Inflammatory macrophage treated with lipopolysaccharide for 4 hours (primary cell): ENCODE measurements at regions not wholly inside any gene's neighbourhood (a gene's known extent, or its start where the extent isn't known, plus 50 kb on each side); places are given as distances from the start of the nearest gene placed in this dataset.

Source experiments
- DNase-seq: peaks from one replicate; pipeline ENCODE4 v3.0.0-alpha.2; 2020

DNA sequence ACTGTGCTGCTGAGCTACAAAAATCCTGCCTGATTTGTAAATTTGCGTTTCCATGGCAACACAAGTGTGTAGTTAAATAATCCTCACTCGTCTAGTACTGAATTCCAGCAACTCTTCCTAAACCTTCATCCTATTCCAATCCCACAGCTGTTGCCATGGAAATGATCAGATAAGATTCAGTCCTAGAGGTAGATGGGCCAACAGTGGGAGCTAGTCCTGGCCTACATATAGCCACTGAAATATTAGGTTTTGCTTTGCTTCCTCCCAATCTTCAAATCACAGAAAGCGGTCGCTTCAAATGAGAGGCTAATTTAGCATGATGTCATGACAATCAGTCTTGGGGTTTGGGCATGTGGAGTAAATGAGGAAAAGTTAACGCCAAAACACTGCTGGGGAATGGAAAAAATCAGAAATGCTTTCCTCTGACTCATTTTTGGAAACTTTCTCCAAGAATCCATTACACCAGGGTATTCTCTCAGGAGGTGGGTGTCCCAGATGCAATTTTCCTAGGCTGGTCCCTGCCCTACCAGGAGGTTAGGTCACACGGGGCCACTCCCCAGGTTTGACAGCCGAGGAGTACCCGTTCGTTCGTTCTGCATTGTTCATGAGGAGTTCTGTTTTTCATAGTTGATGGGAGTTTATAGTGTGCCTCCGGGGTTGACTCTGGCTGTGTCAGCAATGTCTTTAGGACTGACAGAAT is 159.2 kb upstream of the SLCO3A1 start:
- DNase-seq: no peak

DNA sequence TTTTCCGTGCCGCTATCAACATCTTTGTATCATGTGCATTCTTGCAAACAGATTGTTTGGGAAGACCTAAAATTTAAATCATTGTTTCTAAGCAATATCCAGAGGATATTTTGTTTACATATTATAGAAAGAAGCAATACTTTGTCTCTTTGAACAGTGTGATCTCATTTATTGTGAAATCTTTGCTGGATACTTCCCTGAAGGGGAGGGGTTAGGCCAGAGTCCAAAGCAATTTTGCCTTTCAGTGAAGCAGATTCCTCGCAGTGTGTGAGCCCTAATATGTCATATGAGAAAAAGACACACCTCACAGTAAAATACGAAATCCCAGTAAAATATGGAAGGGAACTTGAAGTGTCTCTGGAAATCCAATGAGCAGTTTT is 158.7 kb upstream of the SLCO3A1 start:
- peak; percentile 66 for DNase-seq

DNA sequence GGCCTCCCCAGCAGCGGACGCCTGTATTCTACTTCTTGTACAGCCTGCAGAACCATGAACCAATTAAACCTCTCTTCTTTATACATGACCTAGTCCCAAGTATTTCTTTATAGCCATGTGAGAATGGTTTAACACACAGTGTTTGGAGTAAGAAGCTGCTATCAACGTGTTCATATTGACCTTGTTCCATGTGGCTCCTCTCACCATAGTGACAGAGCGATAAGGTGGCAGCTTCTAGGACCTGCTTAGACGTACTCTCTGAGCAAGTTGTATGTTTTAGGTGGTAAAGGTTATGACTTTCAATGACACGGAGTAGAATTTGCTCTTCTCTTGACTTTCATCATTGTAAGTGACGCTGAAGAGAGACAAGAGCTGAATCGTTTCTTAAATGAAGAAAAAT is 157.7 kb upstream of the SLCO3A1 start:
- no peak for DNase-seq

DNA sequence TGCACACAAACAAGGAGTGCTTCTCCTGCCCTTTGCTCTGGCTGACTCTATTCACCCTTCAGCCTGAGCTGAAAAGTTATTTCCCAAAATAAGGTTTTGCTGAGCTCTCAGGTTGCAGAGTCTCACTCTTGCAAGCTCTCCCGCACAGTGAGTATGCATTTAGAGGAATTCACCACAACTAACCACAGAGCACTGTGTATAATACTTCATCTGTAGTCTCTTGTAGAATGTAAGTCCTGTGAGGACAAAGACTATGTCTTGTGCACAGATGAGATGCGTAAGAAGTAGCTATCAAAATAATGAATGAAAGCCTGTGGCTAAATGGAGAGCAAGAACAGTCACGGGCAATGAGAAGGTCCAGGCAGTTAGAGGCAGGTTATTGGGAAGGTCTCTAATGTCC is 156.5 kb upstream of the SLCO3A1 start:
- DNase-seq: no peak

DNA sequence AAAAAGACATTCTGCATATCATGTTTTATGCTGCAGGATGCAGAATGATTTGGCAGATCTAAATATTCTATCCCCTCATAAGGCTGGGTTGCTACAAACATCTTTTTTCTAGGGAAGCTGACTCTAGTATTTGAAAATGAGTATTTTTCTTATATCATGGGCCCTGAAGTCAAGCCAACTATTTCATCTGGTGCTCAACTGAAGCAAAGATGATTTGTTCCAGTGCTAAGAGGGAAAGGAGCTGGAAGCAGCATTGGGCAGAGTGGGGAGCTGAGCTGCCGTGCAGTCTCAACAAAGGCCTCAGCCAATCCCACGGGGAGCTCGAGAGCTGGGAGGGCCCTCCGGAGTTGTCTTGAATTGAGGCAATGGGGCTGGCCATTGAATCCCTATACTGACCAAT is 155.3 kb upstream of the SLCO3A1 start:
- DNase-seq: no peak

DNA sequence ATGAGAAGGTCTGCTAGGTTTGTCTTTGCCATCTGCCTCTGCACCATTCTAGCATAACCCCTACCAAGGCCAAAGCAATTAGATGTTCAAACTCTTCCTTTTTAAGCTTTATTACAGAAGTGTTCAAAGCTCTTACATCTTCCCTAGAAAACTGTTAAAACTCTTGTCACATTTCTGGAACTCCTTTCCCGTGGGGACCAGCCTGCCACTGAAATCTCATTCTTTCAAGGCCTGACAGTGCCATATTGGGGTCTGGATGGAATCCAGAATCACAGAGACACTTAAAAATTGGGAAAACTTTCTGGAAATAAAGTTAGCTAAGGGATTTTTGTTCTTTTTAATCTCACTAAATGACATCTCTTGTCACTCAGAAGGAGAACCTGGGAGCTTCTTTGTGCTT is 153.8 kb upstream of the SLCO3A1 start:
- no peak for DNase-seq

DNA sequence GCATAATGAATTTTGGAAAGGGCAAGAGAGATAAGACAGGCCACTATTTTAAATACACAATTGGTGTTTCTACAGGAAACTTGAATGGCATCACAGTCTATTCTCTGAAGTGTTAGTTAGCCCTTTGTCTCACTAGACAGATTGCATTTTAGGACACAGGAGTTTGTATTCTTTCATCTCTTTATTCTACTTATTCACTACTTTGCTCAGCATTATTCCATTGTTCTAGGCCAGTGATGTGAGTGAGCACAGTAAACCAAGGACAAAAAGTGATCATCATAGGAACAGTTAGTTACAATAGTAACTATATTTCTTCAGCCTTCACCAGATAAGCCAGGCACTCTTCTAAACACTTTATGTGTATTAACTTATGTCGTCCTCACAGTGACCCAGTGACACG is 150.2 kb upstream of the SLCO3A1 start:
- DNase-seq: no peak

DNA sequence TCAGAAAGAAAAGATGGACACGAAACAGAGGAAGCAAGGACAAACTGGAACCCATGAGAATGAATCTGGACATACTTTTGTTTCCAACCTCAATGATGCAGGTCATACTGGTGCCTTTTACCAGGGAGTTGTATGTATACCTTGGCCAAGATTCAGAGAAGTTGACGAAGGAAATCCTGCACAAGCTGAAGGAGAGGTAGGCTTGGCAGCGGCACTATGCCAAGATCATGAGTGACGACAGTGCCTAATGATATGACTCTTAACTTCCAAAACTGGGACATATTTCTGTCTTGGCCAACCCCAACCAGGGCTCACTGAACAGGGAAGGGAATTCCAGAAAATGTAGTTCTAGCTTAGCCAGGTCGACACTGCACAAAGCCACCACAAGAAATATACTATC is 149.2 kb upstream of the SLCO3A1 start:
- no peak for DNase-seq

DNA sequence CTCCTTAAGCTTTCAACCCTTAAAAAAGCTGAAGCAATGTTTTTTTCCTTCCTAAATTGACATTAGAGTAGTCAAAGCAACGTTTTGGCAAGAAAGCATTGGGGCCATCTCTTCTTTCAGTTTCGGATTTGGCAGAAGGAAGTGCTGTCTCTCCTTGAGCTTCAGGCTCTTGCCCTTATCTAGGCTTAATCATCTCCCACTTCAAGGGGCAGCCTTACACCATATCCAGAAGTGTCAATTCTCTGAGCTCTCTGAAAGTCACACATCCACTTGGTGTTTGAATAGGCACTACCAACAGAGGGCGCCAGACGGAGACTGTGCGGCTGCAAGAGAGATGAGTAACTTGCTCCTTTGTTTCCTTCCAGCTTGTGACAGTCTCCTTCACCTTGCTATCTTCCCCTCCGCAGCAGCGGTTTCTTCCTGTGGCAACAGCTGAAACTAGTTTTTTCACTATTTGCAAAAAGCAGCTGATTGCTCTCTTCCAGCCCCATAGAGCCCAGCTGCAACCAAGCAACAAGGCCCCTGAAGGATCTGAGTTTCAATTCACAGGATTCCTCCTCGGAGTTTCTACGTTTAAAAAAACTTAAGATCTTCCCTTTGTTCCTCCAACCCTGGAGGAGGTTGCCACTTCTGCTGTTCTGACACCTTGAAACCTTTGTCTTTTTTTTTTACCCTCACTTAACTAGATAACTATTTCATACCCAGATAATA is 147.0 kb upstream of the SLCO3A1 start:
- DNase-seq: peak; percentile 93

DNA sequence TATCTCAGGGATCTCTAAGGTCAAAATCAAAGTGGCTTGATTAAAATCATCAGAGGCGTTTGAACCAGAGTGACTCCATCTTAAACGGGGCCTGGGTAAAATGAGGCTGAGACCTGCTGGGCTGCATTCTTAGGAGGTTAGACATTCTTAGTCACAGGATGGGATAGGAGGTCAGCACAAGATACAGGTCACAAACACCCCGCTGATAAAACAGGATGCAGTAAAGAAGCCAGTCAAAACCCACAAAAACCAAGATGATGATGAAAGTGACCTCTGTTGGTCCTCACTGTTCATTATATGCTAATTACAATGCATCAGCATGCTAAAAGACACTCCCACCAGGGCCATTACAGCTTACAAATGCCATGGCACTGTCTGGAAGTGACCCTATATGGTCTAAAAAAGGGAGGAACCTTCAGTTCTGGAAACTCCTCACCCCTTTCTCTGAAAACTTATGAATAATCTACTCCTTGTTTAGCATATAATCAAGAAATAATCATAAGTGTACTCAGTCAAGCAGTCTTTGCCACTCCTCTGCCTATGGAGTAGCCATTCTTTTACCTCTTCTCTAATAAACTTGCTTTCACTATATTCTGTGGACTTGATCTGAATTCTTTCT is 143.3 kb upstream of the SLCO3A1 start:
- no peak for DNase-seq

DNA sequence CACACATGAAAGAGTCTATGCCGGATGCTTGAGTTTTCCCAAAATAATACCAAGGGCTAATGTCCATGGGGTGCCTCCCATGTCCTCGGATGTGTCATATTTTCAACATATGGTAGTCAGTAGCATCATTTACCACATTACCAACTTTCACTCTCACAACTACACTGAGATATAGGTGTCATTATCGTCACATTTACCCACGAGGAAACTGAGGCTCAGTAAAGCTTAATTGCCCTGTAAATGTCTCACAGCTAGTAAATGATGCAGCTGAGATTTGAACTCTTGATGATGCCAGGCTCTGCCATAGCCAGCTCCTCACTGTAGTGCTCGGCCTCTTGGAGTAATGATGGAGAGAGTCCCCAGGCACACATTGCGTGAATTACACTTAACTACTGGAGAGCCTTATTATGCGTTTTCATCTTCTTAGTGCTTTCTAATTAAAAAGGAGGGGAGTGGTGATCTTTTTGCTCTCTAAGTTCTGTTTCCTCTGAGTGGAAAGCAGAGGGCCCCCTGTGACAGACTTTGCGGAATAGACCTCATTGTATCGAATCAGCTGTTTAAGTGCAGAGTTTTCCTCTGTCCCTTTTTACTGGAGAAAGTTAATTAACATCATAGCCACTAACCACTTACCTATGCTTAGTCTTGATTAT is 142.0 kb upstream of the SLCO3A1 start:
- DNase-seq: no peak

DNA sequence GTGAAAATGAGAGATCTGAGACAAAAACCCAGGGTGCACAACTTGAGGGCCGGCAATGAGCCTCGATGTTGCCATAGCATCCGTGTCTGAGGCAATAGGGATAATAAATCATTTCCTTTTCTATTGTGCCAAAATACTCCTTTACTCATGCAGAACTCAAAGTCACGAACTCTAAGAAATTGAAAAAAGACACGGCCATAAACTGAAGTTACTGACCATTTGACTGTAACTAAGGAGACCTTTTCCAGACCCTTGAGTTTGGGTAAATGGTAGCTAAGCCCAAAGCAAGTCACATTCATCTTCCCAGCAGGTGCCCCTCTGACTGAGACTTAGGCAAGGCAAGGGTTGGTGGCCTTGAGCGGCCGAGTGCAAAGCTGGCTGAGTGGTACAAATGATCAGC is 141.2 kb upstream of the SLCO3A1 start:
- no peak for DNase-seq

DNA sequence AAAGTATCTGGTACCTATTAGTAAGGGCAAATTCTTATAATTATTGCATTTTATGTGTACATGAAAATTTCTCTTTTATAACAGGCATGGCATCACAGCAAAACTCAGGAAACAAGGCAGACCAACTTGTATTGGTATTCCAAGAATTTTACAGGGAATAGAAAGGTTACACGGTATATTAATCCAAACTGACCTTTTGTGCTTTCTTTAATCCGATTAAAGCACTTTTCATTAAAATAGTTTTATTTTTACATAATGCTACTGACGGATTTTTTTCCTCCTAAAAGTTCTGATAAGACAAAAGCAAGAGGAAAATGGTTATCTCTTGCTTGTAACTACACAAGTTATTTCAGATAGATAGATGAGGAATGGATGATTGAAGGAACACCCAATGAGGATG is 137.0 kb upstream of the SLCO3A1 start:
- no peak for DNase-seq

DNA sequence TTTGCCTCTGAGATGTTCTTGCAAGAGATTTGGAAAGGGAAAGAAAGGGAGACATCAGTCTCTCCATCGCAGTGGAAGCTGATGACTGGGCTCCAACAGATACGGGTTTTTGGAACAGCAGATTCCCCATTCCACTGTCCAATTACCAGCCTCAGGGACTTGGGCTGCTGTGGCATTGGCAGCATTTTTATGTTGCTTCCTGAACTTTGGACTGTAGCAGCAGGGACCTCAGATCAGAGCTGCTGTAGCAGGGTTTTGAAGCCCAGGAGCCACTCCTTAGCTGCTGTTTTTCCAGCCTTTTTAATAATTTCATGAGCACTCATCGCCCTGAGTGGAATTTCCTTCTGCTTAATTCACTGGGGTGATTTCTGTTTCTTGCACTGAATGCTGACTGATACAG is 135.7 kb upstream of the SLCO3A1 start:
- no peak for DNase-seq

DNA sequence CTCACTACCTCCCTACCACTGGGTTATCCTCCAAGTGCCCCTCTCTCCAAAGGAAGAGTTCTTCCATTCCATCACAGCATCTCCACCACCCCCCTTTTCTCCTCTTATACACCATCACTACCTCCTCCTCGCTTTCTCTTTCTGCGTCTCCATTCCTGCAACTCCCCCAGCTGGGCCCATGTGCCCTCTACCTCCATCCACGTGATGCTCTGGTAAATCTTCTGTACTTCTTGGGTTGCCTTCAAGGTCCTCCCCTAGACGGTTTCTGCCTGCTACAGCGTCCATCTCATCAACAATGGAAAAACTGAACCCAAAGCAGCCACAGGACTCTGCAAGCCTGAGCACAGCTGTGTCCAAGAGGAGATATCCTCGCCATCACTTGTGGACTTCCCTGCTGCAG is 129.5 kb upstream of the SLCO3A1 start:
- no peak for DNase-seq

DNA sequence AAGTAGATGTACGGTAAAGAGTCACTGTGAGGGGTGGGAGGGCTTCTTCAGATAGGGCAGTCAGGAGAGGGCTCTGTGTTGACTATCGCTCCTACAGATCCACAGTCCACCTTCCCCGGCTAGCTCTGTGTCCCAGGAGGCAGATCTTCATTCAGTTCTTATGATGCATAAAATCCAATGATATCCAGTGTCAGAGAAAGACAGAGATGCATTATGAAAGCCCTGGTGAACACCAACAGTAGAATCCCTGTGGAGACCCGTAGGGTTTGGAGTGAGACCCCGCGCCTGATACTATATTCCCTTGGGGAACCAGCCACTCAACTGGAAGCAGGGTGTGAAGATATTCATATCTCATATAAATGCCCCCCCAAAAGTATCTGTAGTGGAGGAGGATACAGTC is 119.8 kb upstream of the SLCO3A1 start:
- DNase-seq: no peak

DNA sequence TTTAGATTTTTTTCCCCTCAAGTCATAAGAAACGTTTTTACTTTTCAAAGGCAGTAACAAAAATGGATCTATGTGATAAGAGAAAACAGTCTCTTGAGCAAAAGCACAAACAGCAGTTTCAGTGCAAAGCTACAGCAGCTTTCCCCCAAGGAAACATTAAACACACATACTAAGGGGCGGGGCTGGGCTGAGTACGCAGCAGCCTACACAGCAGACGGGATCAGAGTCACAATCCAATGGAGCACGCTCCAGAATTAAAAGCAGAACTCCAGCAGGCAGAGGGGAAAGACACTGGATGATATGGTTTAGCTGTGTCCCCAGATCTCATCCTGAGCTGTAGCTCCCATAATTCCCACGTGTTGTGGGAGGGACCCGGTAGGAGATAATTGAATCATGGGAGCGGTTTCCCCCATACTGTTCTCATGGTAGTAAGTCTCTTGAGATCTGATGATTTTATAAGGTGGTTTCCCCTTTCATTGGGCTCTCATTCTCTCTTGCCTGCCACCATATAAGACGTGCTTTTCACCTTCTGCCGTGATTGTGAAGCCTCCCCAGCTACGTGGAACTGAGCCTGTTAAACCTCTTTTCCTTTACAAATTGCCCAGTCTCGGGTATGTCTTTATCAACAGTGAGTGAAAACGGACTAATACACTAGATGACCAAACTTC is 116.2 kb upstream of the SLCO3A1 start:
- no peak for DNase-seq

DNA sequence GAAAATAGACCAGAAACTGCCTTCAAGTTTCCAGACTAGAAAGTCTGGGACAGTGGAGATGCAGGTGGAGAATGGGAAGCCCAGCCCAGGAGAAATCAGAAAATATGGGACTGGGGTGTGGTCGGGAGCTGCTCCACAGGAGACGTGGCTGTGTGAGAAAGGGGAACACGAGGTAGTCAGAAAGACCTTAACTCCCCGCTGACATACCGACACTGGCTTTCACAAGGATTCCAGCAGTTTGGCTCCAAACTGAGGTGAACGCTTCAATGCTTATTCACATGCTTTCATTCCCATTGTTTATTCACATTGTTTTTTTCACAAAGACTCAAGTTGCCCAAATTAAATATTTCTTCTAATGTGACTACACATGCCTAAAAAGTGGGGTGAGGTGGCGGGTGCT is 111.5 kb upstream of the SLCO3A1 start:
- no peak for DNase-seq

DNA sequence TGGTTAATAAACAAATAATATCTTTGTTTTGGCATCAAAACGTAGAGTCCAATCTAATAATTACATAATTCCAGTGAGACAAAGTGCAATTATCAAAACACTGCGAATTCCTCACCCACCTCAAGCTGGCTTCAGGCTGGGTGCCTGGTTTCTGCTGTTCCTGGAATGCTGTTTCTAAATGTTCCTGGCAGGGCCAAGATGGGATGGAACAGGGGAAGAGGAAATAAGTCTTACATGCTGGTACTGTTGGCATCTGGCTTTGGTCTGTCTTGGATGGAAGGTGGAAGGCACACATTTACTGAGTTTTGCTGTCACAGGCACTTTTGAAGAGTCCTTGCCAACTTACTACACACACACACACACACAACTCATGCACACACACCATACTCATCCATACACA is 101.9 kb upstream of the SLCO3A1 start:
- no peak for DNase-seq

DNA sequence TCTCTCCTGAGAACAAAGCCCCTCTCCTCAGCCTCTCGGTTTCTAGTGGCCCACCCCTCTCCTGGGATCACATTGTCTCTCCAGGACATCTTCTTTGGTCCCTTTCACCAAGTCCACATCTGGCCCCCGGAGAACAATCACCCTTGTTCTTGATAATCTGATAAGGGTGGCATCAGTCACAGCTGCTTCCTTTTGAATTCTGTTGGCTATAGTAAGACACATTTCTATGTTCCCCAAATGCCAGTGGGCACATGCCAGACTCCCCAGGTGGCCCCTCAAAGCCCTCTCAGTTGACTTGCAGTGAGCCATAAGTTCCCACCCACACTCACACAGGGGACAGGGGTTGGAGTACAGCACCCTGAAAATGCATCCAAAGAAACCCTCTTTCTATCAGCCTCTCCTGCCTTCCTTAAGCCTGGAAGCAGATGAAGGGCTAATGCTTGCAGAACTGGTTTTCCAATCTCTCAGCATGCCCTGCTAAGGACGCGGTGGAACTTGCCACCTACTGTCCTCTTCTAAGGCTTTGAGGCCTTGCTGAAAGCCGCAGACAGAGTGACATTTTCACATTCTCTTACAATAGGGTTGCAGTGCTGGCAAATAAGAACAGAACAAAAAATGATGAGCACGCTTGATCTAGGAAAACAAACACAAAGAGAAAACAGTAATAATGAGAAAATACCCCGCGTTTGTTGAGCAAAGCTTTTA is 101.3 kb upstream of the SLCO3A1 start:
- DNase-seq: no peak

DNA sequence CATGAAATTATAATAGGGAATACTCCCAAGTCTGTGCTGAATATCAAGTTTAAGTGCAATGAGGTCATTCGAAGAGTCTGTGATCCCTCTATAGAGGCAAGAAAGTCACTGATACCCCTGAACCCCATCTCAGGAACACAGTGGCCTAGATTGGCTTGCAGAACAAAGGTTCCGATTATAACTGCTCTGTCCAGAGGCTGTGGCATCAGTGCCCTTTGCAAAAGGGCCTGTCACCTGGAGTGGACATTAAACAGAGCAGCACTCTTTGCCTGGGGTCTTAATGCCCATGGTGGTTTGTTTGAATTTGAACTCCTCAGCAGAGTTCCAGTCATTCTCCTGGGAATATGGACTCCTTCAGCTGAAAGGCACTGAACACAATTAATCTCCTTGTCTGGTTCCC is 93.9 kb upstream of the SLCO3A1 start:
- DNase-seq: no peak

DNA sequence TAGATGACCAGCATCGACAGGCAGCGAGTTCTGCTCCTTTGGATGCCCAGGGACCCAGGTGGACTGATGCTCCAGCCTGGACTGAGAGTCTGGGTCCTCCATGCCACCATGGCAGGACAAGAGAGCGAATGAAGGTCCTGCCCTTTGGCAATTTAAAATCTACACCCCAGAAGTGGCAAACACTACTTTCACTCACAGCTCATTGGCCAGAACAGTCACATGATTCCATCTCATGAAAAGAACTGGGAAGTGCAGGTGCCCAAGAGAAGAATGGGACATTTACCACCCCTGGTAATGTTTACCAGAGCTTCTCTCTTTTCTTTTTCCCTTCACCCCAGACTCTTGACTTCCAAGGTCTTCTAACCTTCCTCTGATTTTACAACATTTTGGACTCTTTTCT is 87.8 kb upstream of the SLCO3A1 start:
- DNase-seq: no peak

DNA sequence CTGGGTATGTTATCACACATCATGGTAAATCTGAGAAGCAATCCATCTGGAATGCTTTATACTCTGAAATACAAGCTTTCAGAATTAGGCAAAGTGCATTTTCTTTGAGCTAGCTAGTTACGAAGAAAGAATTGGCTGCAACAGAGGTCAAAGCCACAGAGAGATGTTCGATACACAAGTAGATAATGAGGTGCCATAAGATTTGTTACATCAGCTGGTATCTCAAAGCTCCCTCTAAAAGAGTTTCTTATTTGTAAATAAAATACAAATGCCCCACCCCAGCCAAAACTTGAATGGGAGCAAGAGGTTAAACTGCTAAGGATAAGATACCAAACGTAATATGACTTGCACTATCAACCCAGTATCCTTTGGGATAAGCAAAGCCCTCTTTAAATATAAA is 84.0 kb upstream of the SLCO3A1 start:
- DNase-seq: no peak
